Trophoblast cell (in vitro differentiated cells and primary cell): ENCODE measurements at regions not wholly inside any gene's neighbourhood (a gene's known extent, or its start where the extent isn't known, plus 50 kb on each side); places are given as distances from the start of the nearest gene placed in this dataset.

Experiments
- DNase-seq, 2 donors: peaks; one replicate each; pipeline ENCODE4 v3.0.0-alpha.2; 2016
- H2AFZ ChIP-seq: 2 replicates; pipeline ENCODE4 v1.6.1; 2013; ENCODE audit warnings: low read length, moderate library complexity, mild to moderate bottlenecking; ENCODE audit not compliant: insufficient read depth, poor library complexity
- H2AK5ac ChIP-seq: 2 replicates; pipeline ENCODE4 v1.6.1; 2013; ENCODE audit warnings: mild to moderate bottlenecking, low read length
- H2BK120ac ChIP-seq: 2 replicates; pipeline ENCODE4 v1.6.1; 2013; ENCODE audit warnings: low read length, mild to moderate bottlenecking, moderate library complexity; ENCODE audit not compliant: insufficient read depth, poor library complexity
- H2BK12ac ChIP-seq: 2 replicates; pipeline ENCODE4 v1.6.1; 2013; ENCODE audit warnings: mild to moderate bottlenecking, low read length, moderate library complexity
- H2BK5ac ChIP-seq: 2 replicates; pipeline ENCODE4 v1.6.1; 2013; ENCODE audit warnings: low read length, low read depth, moderate library complexity, mild to moderate bottlenecking; ENCODE audit not compliant: poor library complexity
- H3K14ac ChIP-seq: 2 replicates; pipeline ENCODE4 v1.6.1; 2013; ENCODE audit warnings: mild to moderate bottlenecking, low read length
- H3K18ac ChIP-seq: 2 replicates; pipeline ENCODE4 v1.6.1; 2013; ENCODE audit warnings: mild to moderate bottlenecking, low read length
- H3K23ac ChIP-seq: 2 replicates; pipeline ENCODE4 v1.6.1; 2013; ENCODE audit warnings: low read length
- H3K27ac ChIP-seq: 2 replicates; pipeline ENCODE4 v1.5.1; 2013; ENCODE audit warnings: low read depth, mild to moderate bottlenecking, inconsistent platforms, low read length, moderate library complexity
- H3K27me3 ChIP-seq: 2 replicates; pipeline ENCODE4 v1.6.1; 2013; ENCODE audit warnings: inconsistent platforms, mild to moderate bottlenecking, low read length, moderate library complexity; ENCODE audit not compliant: insufficient read depth
- H3K36me3 ChIP-seq, 2 experiments: 1 replicate in 1 of 2; 2 replicates in 1 of 2; pipeline ENCODE4 v1.6.1; 2013; ENCODE audit warnings: low read length in 2 of 2, mild to moderate bottlenecking in 2 of 2, moderate library complexity in 1 of 2; ENCODE audit not compliant: insufficient read depth in 2 of 2, control insufficient read depth in 1 of 2
- H3K4ac ChIP-seq: 2 replicates; pipeline ENCODE4 v1.6.1; 2013; ENCODE audit warnings: low read depth, mild to moderate bottlenecking, low read length, moderate library complexity
- H3K4me1 ChIP-seq, 2 experiments: 1 replicate in 1 of 2; 2 replicates in 1 of 2; pipeline ENCODE4 v1.6.1; 2013; ENCODE audit warnings: low read length in 2 of 2, mild to moderate bottlenecking in 2 of 2, moderate library complexity in 1 of 2; ENCODE audit not compliant: insufficient read depth in 2 of 2, control insufficient read depth in 1 of 2
- H3K4me2 ChIP-seq: 2 replicates; pipeline ENCODE4 v1.6.1; 2013; ENCODE audit warnings: inconsistent platforms, mild to moderate bottlenecking, low read length, moderate library complexity
- H3K4me3 ChIP-seq: 2 replicates; pipeline ENCODE4 v1.5.1; 2013; ENCODE audit warnings: mild to moderate bottlenecking, low read depth, low read length, inconsistent platforms
- H3K79me1 ChIP-seq: one replicate; pipeline ENCODE4 v1.6.1; 2013; ENCODE audit warnings: low read length
- H3K79me2 ChIP-seq: 2 replicates; pipeline ENCODE4 v1.6.1; 2013; ENCODE audit warnings: low read length, mild to moderate bottlenecking; ENCODE audit not compliant: control insufficient read depth, insufficient read depth, poor library complexity
- H3K9ac ChIP-seq: 2 replicates; pipeline ENCODE4 v1.6.1; 2013; ENCODE audit warnings: mild to moderate bottlenecking, low read length
- H3K9me3 ChIP-seq: 2 replicates; pipeline ENCODE4 v1.6.1; 2013; ENCODE audit warnings: low read depth, mild to moderate bottlenecking, control low read depth, inconsistent platforms, low read length; ENCODE audit not compliant: insufficient read depth
- H4K12ac ChIP-seq: 2 replicates; pipeline ENCODE4 v1.6.1; 2013; ENCODE audit warnings: low read depth, mild to moderate bottlenecking, low read length, moderate library complexity
- H4K8ac ChIP-seq: 2 replicates; pipeline ENCODE4 v1.6.1; 2013; ENCODE audit warnings: low read depth, mild to moderate bottlenecking, low read length, moderate library complexity
- H4K91ac ChIP-seq: one replicate; pipeline ENCODE4 v1.6.1; 2013; ENCODE audit warnings: low read depth, mild to moderate bottlenecking, low read length, moderate library complexity
- WGBS: extraction: QIAGEN DNeasy Blood & Tissue Kit; methylation state at CpG from one replicate; pipeline ENCODE4 v1.1.7; 2013; ENCODE audit warnings: missing lambda C conversion rate; ENCODE audit not compliant: insufficient read length, insufficient coverage; ENCODE audit errors: extremely low coverage; 5-methylcytosine and 5-hydroxymethylcytosine counted together

DNA sequence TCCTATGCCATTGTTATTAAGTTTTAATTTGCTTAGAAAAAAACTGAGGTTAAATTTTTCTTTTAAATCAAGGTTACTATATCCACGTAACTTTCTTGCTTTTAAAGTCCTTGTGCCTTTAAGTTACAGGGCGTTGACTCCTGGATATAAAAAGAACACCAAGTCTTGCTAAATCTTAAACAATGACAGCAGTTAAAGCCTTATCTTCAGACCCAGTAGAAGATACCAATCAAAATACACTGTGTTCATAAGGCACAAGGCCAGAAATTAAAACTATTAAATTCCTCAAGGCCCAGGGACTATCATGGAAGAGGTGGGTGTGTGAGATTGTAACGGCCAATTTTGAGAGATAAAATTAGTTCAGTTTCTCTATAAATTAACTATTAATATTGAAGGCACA is 60.4 kb downstream of the PAGE2 start:
- no peaks in the 10 kb centered on the region for H3K36me3 ChIP-seq
- WGBS = no CpG with 5 or more reads among the region's 3 CpGs
- no peaks in the 10 kb centered on the region for H3K27me3 ChIP-seq
- no peak overlapping the region for H3K4ac ChIP-seq
- H3K14ac ChIP-seq = no peak overlapping the region
- no peaks in the 10 kb centered on the region for H3K9me3 ChIP-seq
- no peak overlapping the region for H4K8ac ChIP-seq
- H4K91ac ChIP-seq = no peak overlapping the region
- H4K12ac ChIP-seq = no peak overlapping the region
- H2AFZ ChIP-seq = no peak overlapping the region
- no peak overlapping the region for H3K9ac ChIP-seq
- H3K23ac ChIP-seq = no peak overlapping the region
- no peaks in the 10 kb centered on the region for H3K79me2 ChIP-seq
- H2BK12ac ChIP-seq = no peak overlapping the region
- no peak overlapping the region for H3K4me3 ChIP-seq
- DNase-seq = no peak
- no peak overlapping the region for H2BK120ac ChIP-seq
- H3K18ac ChIP-seq = no peak overlapping the region
- H3K4me2 ChIP-seq = no peak overlapping the region
- H2AK5ac ChIP-seq = no peak overlapping the region
- H2BK5ac ChIP-seq = no peak overlapping the region
- no peaks in the 10 kb centered on the region for H3K79me1 ChIP-seq
- no peaks in the 10 kb centered on the region for H3K4me1 ChIP-seq
- no peak overlapping the region for H3K27ac ChIP-seq

DNA sequence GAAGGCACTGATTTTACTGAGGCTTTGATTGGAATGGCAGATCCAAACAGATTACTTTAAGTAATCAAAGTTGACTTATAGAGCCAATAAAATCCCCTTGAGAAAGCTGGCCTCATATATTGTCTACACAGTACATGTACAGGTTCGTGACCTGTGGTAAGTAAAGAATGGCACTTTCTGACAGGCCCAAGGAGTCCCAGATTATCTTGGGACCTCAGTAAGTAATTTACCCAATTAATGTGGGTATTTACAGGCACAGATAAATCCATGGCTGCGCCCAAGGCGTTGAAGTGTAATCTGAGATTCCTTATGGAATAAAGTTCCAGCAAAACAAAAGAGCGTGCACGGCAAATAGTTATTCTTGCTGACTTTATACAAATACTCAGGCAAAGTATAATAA is 62.4 kb downstream of the PAGE2 start:
- Histone ChIP-seq H3K79me2 (no peaks in the 10 kb centered on the region), H2BK5ac (no peak overlapping the region), H4K12ac (no peak overlapping the region), H3K27me3 (no peaks in the 10 kb centered on the region), H4K91ac (no peak overlapping the region), H2AFZ (no peak overlapping the region), H3K23ac (no peak overlapping the region), H3K4me2 (no peak overlapping the region), H3K4ac (no peak overlapping the region), H3K18ac (no peak overlapping the region), H3K9me3 (no peaks in the 10 kb centered on the region), H4K8ac (no peak overlapping the region), H3K9ac (no peak overlapping the region), H3K4me1 (no peaks in the 10 kb centered on the region), H3K27ac (no peak overlapping the region), H2BK120ac (no peak overlapping the region), H3K14ac (no peak overlapping the region), H3K79me1 (no peaks in the 10 kb centered on the region), H3K36me3 (no peaks in the 10 kb centered on the region), H2BK12ac (no peak overlapping the region), H2AK5ac (no peak overlapping the region), H3K4me3 (no peak overlapping the region)
- DNase-seq = no peak
- WGBS = no CpG with 5 or more reads among the region's 5 CpGs

DNA sequence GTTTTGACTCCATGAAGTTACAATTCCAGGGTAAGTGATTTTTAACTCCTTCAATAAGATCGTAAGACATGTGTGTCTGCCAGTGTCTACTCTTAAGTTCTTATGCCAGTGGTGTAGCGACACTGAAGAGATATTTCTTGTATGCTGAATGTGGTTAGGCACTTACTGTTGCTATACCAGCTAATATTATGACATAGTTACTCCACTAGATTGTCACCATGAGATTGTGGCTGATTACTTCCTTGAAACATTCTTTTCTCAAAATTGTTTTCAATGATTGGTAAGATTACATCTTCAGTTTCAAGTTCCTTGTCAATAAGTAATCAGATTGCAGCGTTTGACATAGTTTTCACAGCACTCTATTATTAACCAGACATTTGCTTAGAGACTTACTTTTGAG is 60.6 kb upstream of the PAGE5 start:
- Histone ChIP-seq H4K91ac (no peak overlapping the region), H3K9me3 (no peaks in the 10 kb centered on the region)
- WGBS = no CpG with 5 or more reads among the region's 3 CpGs

DNA sequence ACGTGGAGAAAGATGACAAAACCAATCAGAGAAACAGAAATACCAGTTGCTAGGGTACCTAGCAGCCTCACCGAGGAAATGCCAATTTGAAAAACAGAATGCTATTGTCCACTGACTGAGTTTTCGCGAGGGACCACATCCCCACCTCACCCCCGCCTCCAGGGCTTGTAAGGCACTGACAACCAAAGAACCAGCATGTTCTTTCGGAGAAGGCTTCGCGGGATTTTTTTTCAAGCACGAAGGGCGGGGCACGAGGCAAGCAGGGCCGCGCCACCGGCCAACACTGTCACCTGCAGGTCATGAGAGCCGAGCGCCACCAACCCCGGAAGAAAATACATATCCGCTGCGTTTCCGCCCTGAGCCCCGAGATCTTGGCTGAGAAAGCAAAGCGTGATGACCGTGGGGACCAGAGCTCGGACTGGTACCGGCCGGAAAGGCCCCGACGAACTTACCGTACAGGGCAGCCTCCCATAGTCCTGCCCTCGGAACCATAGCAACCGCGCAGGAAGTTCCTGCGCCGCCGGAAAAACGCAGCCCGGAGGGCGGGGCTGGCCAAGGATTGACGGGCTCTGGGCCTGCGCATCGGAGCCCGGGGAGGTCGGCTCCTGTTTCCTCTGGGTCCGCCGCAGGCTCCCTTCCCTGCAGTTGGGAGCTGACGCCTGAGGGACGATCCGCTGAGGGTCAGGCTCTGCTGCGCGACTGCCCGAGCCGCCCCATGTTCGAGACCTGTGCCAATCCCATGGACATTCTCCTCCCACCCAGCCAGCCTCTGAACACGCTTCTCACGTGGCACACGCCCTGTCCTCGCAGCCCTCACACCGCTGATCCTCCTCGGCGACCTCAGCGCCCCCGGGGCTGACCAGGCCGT is 59.2 kb upstream of the PAGE5 start:
- H2BK12ac ChIP-seq = peak overlapping the region; percentile 65
- peaks cover 6% of the 10 kb centered on the region for H3K79me1 ChIP-seq
- peak overlapping the region; percentile 98 for H4K12ac ChIP-seq
- H3K27ac ChIP-seq = peak overlapping the region; percentile 96
- peaks cover 6 to 7% of the 10 kb centered on the region in 2 experiments for H3K4me1 ChIP-seq
- no peak overlapping the region for H2AK5ac ChIP-seq
- H3K79me2 ChIP-seq = peaks cover 2% of the 10 kb centered on the region
- no CpG with 5 or more reads among the region's 63 CpGs for WGBS
- H4K91ac ChIP-seq = peak overlapping the region; percentile 84
- no peak overlapping the region for H3K23ac ChIP-seq
- peak overlapping the region; percentile 68 for H3K14ac ChIP-seq
- peak overlapping the region; percentile 91 for H2AFZ ChIP-seq
- H3K9ac ChIP-seq = peak overlapping the region; percentile 58
- H2BK120ac ChIP-seq = peak overlapping the region; percentile 75
- H3K18ac ChIP-seq = peak overlapping the region; percentile 80
- peak overlapping the region; percentile 58 for H3K4ac ChIP-seq
- H3K27me3 ChIP-seq = no peaks in the 10 kb centered on the region
- no peaks in the 10 kb centered on the region for H3K36me3 ChIP-seq
- peak overlapping the region; percentile 69 for H3K4me2 ChIP-seq
- peak overlapping the region; percentile 90 for H4K8ac ChIP-seq
- peak overlapping the region; percentile 80 for H3K4me3 ChIP-seq
- peak overlapping the region; percentile 68 for H2BK5ac ChIP-seq
- DNase-seq = peak; percentile 82 to 87
- H3K9me3 ChIP-seq = no peaks in the 10 kb centered on the region

More for the DNA sequence above, 60.6 kb upstream of the PAGE5 start:
- Histone ChIP-seq H3K23ac (no peak overlapping the region), H3K4ac (no peak overlapping the region), H3K4me3 (no peak overlapping the region), H2BK120ac (no peak overlapping the region), H3K27ac (no peak overlapping the region), H3K4me1 (peaks cover 6 to 7% of the 10 kb centered on the region in 2 experiments), H3K79me2 (peaks cover 2% of the 10 kb centered on the region), H3K27me3 (no peaks in the 10 kb centered on the region), H2BK5ac (no peak overlapping the region), H3K9ac (no peak overlapping the region), H2AK5ac (no peak overlapping the region), H3K14ac (no peak overlapping the region), H3K36me3 (no peaks in the 10 kb centered on the region), H4K8ac (no peak overlapping the region), H4K12ac (no peak overlapping the region), H2BK12ac (no peak overlapping the region), H3K4me2 (no peak overlapping the region), H3K18ac (no peak overlapping the region), H3K79me1 (peaks cover 6% of the 10 kb centered on the region), H2AFZ (no peak overlapping the region)
- peak in 1 of 2 donors; percentile 14 for DNase-seq
